Astrocyte (in vitro differentiated cells and primary cell): ENCODE measurements at regions not wholly inside any gene's neighbourhood (a gene's known extent, or its start where the extent isn't known, plus 50 kb on each side); places are given as distances from the start of the nearest gene placed in this dataset.

Experiments used
- DNase-seq: peaks from one replicate; pipeline ENCODE4 v3.0.0-alpha.2; 2010; ENCODE audit warnings: low read depth
- FAIRE-seq: peaks from 2 replicates; lab custom pipeline; 2011; peaks lifted over from hg19 to GRCh38; lab: Jason Lieb, UNC
- H2AFZ ChIP-seq: 2 replicates; pipeline ENCODE4 v1.6.0; 2012; ENCODE audit warnings: low read depth, low read length, inconsistent platforms
- H3K27ac ChIP-seq: 2 replicates; pipeline ENCODE4 v1.5.1; 2011; ENCODE audit warnings: low read depth, low read length, inconsistent platforms
- H3K27me3 ChIP-seq: 2 replicates; pipeline ENCODE4 v1.6.0; 2011; ENCODE audit warnings: low read length, inconsistent platforms; ENCODE audit not compliant: insufficient read depth
- H3K36me3 ChIP-seq: 2 replicates; pipeline ENCODE4 v1.5.1; 2011; ENCODE audit warnings: low read length, inconsistent platforms; ENCODE audit not compliant: insufficient read depth
- H3K4me1 ChIP-seq: 2 replicates; pipeline ENCODE4 v1.5.1; 2011; ENCODE audit warnings: low read length, inconsistent platforms; ENCODE audit not compliant: insufficient read depth
- H3K4me2 ChIP-seq: 2 replicates; pipeline ENCODE4 v1.6.0; 2012; ENCODE audit warnings: low read length, inconsistent platforms
- H3K4me3 ChIP-seq: 2 replicates; pipeline ENCODE4 v1.5.1; 2011; ENCODE audit warnings: low read depth, mild to moderate bottlenecking, low read length, inconsistent platforms; ENCODE audit not compliant: insufficient read depth
- H3K79me2 ChIP-seq: 2 replicates; pipeline ENCODE4 v1.6.0; 2012; ENCODE audit warnings: mild to moderate bottlenecking, low read length, inconsistent platforms; ENCODE audit not compliant: insufficient read depth
- H3K9ac ChIP-seq: 2 replicates; pipeline ENCODE4 v1.6.0; 2012; ENCODE audit warnings: mild to moderate bottlenecking, low read length, inconsistent platforms
- H3K9me3 ChIP-seq: 2 replicates; pipeline ENCODE4 v1.5.1; 2012; ENCODE audit warnings: low read depth, mild to moderate bottlenecking, low read length, inconsistent platforms; ENCODE audit not compliant: insufficient read depth
- H4K20me1 ChIP-seq: 2 replicates; pipeline ENCODE4 v1.6.0; 2012; ENCODE audit warnings: low read length, inconsistent platforms; ENCODE audit not compliant: insufficient read depth
- H3K27ac Mint-ChIP-seq: one replicate; pipeline ENCODE4 v1.8.0; 2021; ENCODE audit warnings: mild to moderate bottlenecking, mixed read lengths; ENCODE audit not compliant: unreplicated experiment
- H3K27me3 Mint-ChIP-seq: one replicate; pipeline ENCODE4 v1.8.0; 2021; ENCODE audit warnings: low read depth, mixed read lengths; ENCODE audit not compliant: unreplicated experiment
- H3K36me3 Mint-ChIP-seq: one replicate; pipeline ENCODE4 v1.8.0; 2021; ENCODE audit warnings: low read depth, mixed read lengths; ENCODE audit not compliant: unreplicated experiment
- H3K4me1 Mint-ChIP-seq: one replicate; pipeline ENCODE4 v1.8.0; 2021; ENCODE audit warnings: low read depth, mixed read lengths; ENCODE audit not compliant: unreplicated experiment
- H3K4me3 Mint-ChIP-seq: one replicate; pipeline ENCODE4 v1.8.0; 2021; ENCODE audit warnings: mild to moderate bottlenecking, moderate library complexity, mixed read lengths; ENCODE audit not compliant: unreplicated experiment
- H3K9me3 Mint-ChIP-seq: one replicate; pipeline ENCODE4 v1.8.0; 2021; ENCODE audit warnings: mild to moderate bottlenecking, mixed read lengths; ENCODE audit not compliant: unreplicated experiment
- EZH2 ChIP-seq: IDR thresholded peaks from 2 replicates; pipeline ENCODE4 v1.6.1; 2012; ENCODE audit warnings: mild to moderate bottlenecking, low read length, inconsistent platforms; ENCODE audit not compliant: insufficient read depth
- TF ChIP-seq, protein P1 (sequence below): IDR thresholded peaks from 2 replicates; pipeline ENCODE4 v1.5.1; 2011; ENCODE audit warnings: low read depth, mild to moderate bottlenecking, inconsistent platforms, low read length, moderate library complexity; ENCODE audit not compliant: insufficient read depth

DNA sequence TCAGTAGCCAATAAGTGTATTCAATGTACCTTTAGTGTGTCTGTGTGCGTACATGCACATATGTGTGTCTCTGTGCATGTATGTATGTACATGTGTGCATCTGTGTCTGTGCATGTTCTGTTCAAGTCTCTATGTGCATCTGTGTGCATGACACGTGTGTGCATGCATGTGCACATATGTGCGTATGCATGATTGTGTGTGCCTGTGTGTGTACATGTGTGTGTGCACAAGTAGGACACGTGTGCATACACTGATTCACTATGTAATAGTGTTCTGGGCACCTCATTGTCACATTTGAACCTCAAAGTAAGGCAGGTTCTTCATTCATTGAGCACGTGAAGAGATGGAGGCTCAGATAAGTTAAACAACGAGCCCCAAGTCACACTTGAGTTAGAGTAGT lies 142.6 kb upstream of the COPS8 start:
- peaks cover 1% of the 10 kb centered on the region for H3K9me3 Mint-ChIP-seq
- H3K27ac Mint-ChIP-seq: no peak overlapping the region
- H3K36me3 ChIP-seq: no peaks in the 10 kb centered on the region
- no peaks in the 10 kb centered on the region for H3K9me3 ChIP-seq
- H3K27ac ChIP-seq: no peak overlapping the region
- H3K4me2 ChIP-seq: no peak overlapping the region
- FAIRE-seq: no peak
- H3K79me2 ChIP-seq: no peaks in the 10 kb centered on the region
- no peaks in the 10 kb centered on the region for H4K20me1 ChIP-seq
- peaks cover 2% of the 10 kb centered on the region for H3K36me3 Mint-ChIP-seq
- no peak overlapping the region for H3K4me3 ChIP-seq
- H2AFZ ChIP-seq: no peak overlapping the region
- no peak overlapping the region for H3K4me3 Mint-ChIP-seq
- no peak for DNase-seq
- H3K4me1 ChIP-seq: no peaks in the 10 kb centered on the region
- peaks cover 2% of the 10 kb centered on the region for H3K27me3 ChIP-seq
- H3K27me3 Mint-ChIP-seq: peaks cover 21% of the 10 kb centered on the region
- no peak for TF ChIP-seq EZH2
- TF ChIP-seq, protein P1, sequence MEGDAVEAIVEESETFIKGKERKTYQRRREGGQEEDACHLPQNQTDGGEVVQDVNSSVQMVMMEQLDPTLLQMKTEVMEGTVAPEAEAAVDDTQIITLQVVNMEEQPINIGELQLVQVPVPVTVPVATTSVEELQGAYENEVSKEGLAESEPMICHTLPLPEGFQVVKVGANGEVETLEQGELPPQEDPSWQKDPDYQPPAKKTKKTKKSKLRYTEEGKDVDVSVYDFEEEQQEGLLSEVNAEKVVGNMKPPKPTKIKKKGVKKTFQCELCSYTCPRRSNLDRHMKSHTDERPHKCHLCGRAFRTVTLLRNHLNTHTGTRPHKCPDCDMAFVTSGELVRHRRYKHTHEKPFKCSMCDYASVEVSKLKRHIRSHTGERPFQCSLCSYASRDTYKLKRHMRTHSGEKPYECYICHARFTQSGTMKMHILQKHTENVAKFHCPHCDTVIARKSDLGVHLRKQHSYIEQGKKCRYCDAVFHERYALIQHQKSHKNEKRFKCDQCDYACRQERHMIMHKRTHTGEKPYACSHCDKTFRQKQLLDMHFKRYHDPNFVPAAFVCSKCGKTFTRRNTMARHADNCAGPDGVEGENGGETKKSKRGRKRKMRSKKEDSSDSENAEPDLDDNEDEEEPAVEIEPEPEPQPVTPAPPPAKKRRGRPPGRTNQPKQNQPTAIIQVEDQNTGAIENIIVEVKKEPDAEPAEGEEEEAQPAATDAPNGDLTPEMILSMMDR: no peak
- no peak overlapping the region for H3K9ac ChIP-seq
- peaks cover 5% of the 10 kb centered on the region for H3K4me1 Mint-ChIP-seq

GRCh38 chr2:236943841-236944513 lies 141.7 kb upstream of the COPS8 start:
- H3K27ac ChIP-seq: no peak overlapping the region
- no peaks in the 10 kb centered on the region for H3K4me1 ChIP-seq
- H3K79me2 ChIP-seq: no peaks in the 10 kb centered on the region
- TF ChIP-seq EZH2: no peak
- TF ChIP-seq, protein P1: no peak
- Mint-ChIP-seq H3K4me3 (no peak overlapping the region), H3K27ac (no peak overlapping the region), H3K27me3 (peaks cover 21% of the 10 kb centered on the region), H3K4me1 (peaks cover 5% of the 10 kb centered on the region), H3K9me3 (peaks cover 1% of the 10 kb centered on the region), H3K36me3 (peaks cover 1% of the 10 kb centered on the region)
- H3K9me3 ChIP-seq: no peaks in the 10 kb centered on the region
- DNase-seq (no peak), FAIRE-seq (no peak)
- no peaks in the 10 kb centered on the region for H4K20me1 ChIP-seq
- peaks cover 2% of the 10 kb centered on the region for H3K27me3 ChIP-seq
- H3K4me2 ChIP-seq: no peak overlapping the region
- H3K4me3 ChIP-seq: no peak overlapping the region
- H3K36me3 ChIP-seq: no peaks in the 10 kb centered on the region
- no peak overlapping the region for H2AFZ ChIP-seq
- H3K9ac ChIP-seq: no peak overlapping the region

DNA sequence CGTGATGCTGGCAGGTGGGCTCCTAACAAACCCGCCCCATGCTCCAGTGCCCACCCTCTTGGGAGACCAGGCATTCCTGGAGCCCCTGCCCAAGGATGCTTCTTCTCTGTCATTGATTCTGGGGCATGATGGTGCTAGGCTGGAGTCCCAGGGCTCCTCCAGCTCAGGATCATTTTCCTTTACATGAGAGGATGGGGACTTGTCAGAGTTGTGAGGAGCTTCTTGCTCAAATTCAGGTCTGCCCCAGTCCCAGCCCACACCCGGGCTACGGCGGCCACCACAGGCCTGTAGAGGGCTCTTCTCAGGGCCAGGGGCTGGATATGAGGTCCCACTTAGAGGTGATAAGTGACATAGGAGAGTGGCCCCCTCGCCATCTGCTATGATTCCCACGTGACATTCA lies 141.1 kb upstream of the COPS8 start:
- Histone ChIP-seq H3K4me1 (no peaks in the 10 kb centered on the region), H2AFZ (no peak overlapping the region), H3K27ac (no peak overlapping the region), H3K4me3 (no peak overlapping the region), H4K20me1 (no peaks in the 10 kb centered on the region), H3K9me3 (no peaks in the 10 kb centered on the region), H3K4me2 (no peak overlapping the region), H3K36me3 (no peaks in the 10 kb centered on the region), H3K27me3 (peaks cover 2% of the 10 kb centered on the region), H3K79me2 (no peaks in the 10 kb centered on the region), H3K9ac (no peak overlapping the region)
- H3K27ac Mint-ChIP-seq: no peak overlapping the region
- H3K9me3 Mint-ChIP-seq: peaks cover 1% of the 10 kb centered on the region
- H3K4me1 Mint-ChIP-seq: peaks cover 5% of the 10 kb centered on the region
- no peak for TF ChIP-seq EZH2
- TF ChIP-seq, protein P1: no peak
- H3K36me3 Mint-ChIP-seq: no peaks in the 10 kb centered on the region
- FAIRE-seq (no peak), DNase-seq (no peak)
- no peak overlapping the region for H3K4me3 Mint-ChIP-seq
- peaks cover 22% of the 10 kb centered on the region for H3K27me3 Mint-ChIP-seq
